PC-3 (cell line): ENCODE measurements at regions not wholly inside any gene's neighbourhood (a gene's known extent, or its start where the extent isn't known, plus 50 kb on each side); places are given as distances from the start of the nearest gene placed in this dataset.

ENCODE experiments used
- EZH2 ChIP-seq: fragments of 300-600 bp; sonication (generic); IDR thresholded peaks from one replicate; pipeline ENCODE4 v1.6.1; 2017; ENCODE audit warnings: antibody characterized with exemption, mild to moderate bottlenecking, low read length; ENCODE audit not compliant: unreplicated experiment
- TF ChIP-seq, protein P1 (sequence below): fragments of 300-600 bp; sonication (generic); conservative IDR thresholded peaks from 2 replicates; pipeline ENCODE4 v1.5.1; 2017; ENCODE audit warnings: antibody characterized with exemption, low read depth, mild to moderate bottlenecking, low read length

DNA sequence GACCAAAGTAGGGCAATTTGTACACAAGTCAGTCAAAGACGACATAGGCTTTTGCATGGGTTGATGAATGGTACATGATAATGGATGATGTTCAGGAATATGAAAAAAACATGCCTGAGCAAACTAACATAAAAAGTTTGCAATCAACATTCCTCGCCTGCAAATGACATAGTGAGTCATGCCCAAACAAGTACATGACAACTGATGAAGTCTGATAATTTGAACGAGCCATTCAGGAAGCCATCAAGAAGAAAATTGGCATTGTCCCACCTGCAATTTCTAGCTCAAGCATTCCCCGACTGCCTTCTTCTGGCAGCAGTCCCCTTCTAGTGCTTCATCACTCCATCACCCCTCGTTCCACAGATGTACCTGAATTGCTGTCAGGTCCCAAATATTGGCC lies 118.4 kb upstream of the NR5A2 start:
- no peak for TF ChIP-seq EZH2
- TF ChIP-seq, protein P1, sequence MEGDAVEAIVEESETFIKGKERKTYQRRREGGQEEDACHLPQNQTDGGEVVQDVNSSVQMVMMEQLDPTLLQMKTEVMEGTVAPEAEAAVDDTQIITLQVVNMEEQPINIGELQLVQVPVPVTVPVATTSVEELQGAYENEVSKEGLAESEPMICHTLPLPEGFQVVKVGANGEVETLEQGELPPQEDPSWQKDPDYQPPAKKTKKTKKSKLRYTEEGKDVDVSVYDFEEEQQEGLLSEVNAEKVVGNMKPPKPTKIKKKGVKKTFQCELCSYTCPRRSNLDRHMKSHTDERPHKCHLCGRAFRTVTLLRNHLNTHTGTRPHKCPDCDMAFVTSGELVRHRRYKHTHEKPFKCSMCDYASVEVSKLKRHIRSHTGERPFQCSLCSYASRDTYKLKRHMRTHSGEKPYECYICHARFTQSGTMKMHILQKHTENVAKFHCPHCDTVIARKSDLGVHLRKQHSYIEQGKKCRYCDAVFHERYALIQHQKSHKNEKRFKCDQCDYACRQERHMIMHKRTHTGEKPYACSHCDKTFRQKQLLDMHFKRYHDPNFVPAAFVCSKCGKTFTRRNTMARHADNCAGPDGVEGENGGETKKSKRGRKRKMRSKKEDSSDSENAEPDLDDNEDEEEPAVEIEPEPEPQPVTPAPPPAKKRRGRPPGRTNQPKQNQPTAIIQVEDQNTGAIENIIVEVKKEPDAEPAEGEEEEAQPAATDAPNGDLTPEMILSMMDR, result no peak
